ENCODE measurements at regions not wholly inside any gene's neighbourhood (a gene's known extent, or its start where the extent isn't known, plus 50 kb on each side); places are given as distances from the start of the nearest gene placed in this dataset.

- TF ChIP-seq CTCF (IDR thresholded peaks at IDR 0.05) (no peak), TCF12 (IDR thresholded peaks at IDR 0.05) (no peak), EP300 (IDR thresholded peaks at IDR 0.05; ENCODE audit: borderline replicate concordance in 1 of 2, low read depth in 1 of 2, low read length in 1 of 2) (no peak), POLR2AphosphoS5 (IDR thresholded peaks at IDR 0.05; ENCODE audit: low read depth, low read length) (no peak), FOXM1 (IDR thresholded peaks at IDR 0.05; ENCODE audit: low read depth) (no peak), GATA2 (CRISPR knock-in tag; IDR thresholded peaks at IDR 0.05) (no peak), SMC3 (IDR thresholded peaks at IDR 0.05; ENCODE audit: low read depth, low read length) (no peak), PBX3 (IDR thresholded peaks at IDR 0.05) (no peak), RFX5 (IDR thresholded peaks at IDR 0.05; ENCODE audit: low read length) (no peak), EZH2phosphoT487 (IDR thresholded peaks at IDR 0.05; ENCODE audit: borderline replicate concordance, low read depth) (no peak), NRF1 (IDR thresholded peaks at IDR 0.05; ENCODE audit: low read depth, low read length) (no peak), MAX (IDR thresholded peaks at IDR 0.05; ENCODE audit: low read depth) (no peak), USF2 (IDR thresholded peaks at IDR 0.05; ENCODE audit: borderline replicate concordance, low read depth, low read length) (no peak)
These were observed 51.3 kb downstream of the KRTAP19-8 start for GRCh38 chr21:30986965-30987364.
